AG10803 (cell line): ENCODE measurements at regions not wholly inside any gene's neighbourhood (a gene's known extent, or its start where the extent isn't known, plus 50 kb on each side); places are given as distances from the start of the nearest gene placed in this dataset.

ENCODE experiments used
- DNase-seq: peaks from one replicate; pipeline ENCODE4 v3.0.0; 2010; ENCODE audit warnings: low read depth
- H3K4me3 ChIP-seq: 2 replicates; pipeline ENCODE4 v1.5.1; 2011; ENCODE audit warnings: mild to moderate bottlenecking, low read length, control low read depth
- TF ChIP-seq, protein P1 (sequence below): conservative IDR thresholded peaks from 2 replicates; pipeline ENCODE4 v1.5.1; 2011; ENCODE audit warnings: mild to moderate bottlenecking, low read length, control low read depth, inconsistent platforms

DNA sequence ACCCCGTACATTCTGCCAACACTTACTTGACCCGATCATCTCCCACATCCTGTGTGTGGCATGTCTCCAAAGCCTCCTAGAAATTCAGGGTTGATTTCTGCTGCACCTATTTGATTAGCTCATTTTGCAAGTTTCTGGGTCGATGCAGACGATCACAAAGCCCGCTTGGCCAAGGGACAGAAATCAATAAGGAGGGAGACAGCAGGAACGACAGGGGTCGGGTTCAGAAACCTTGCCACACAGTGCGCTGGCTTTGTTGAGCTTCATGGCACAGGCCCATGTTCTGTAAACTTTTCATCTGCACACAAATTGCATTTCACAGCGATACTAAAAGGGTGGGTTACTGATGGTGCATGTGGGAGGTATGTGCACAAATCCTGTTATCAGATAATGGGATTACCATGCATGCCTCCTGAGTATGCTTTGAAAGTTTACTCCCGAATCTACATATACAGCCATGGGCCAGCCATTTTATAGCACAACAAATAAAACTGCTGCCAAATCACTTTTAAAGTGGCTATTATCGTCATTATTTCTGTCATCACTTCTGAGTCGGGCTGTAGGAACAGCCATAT, 95.9 kb upstream of the ATP11B start:
- no peak overlapping the region for H3K4me3 ChIP-seq
- TF ChIP-seq, protein P1, sequence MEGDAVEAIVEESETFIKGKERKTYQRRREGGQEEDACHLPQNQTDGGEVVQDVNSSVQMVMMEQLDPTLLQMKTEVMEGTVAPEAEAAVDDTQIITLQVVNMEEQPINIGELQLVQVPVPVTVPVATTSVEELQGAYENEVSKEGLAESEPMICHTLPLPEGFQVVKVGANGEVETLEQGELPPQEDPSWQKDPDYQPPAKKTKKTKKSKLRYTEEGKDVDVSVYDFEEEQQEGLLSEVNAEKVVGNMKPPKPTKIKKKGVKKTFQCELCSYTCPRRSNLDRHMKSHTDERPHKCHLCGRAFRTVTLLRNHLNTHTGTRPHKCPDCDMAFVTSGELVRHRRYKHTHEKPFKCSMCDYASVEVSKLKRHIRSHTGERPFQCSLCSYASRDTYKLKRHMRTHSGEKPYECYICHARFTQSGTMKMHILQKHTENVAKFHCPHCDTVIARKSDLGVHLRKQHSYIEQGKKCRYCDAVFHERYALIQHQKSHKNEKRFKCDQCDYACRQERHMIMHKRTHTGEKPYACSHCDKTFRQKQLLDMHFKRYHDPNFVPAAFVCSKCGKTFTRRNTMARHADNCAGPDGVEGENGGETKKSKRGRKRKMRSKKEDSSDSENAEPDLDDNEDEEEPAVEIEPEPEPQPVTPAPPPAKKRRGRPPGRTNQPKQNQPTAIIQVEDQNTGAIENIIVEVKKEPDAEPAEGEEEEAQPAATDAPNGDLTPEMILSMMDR: no peak
- DNase-seq: no peak

DNA sequence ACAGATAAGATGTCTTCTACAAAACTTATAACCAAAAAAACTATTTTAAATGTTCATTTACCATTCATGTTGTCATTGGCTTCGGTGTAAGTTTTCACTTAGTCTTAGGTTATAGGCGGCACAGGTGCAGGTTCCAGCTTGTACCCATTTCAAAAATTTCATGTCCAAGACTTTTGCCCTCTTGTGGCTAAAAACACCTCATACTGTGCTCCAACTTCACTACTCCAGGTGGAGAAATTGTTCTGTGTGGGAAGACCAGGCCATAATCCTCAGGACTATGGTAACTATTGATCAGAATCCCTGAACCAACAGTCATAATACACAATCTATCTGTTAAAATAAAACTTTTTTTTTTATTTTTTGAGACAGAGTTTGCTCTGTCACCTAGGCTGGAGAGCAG, 95.2 kb upstream of the ATP11B start:
- TF ChIP-seq, protein P1: no peak
- H3K4me3 ChIP-seq: no peak overlapping the region
- no peak for DNase-seq

DNA sequence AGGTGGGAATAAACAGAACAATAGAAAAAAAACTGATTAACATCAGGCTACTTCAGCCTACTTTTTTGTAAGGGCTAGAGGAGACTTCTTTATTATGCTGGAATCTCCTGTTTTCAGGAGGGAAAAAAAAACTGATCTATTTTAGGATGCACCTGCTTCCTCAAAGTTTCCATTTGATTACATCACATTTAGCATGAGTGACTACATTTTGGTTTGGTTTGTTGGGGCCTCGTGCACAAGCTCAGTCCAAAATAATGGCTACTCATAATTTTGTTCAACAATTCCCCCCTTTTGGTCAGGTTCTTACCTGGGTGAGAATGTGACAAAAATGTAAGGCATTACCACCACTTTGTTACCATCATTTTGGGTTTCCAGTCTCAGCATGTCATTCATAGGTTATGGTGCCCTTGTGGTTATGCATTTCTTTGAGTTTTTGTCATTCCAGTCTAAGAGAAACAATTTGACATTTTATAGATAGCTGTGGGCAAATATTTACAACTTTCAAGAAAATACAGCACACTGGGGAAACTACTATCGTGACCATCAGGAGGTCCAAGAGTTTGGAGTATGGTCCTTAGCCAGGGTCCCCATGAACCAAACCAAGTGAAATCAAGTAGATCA, 93.6 kb upstream of the ATP11B start:
- DNase-seq: no peak
- H3K4me3 ChIP-seq: no peak overlapping the region
- TF ChIP-seq, protein P1: no peak

DNA sequence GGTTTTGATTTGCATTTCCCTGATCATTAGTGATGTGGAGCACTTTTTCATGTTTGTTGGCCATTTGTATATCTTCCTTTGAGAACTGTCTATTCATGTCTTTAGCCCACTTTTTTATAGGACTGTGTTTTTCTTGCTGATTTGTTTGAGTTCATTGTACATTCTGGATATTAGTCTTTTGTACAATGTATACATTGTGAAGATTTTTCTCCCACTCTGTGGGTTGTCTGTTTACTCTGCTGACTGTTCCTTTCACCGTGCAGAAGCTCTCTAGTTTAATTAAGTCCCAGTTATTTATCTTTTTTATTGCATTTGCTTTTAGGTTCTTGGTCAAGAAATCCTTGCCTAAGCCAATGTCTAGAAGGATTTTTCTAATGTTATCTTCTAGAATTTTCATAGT, 91.1 kb upstream of the ATP11B start:
- no peak for DNase-seq
- no peak overlapping the region for H3K4me3 ChIP-seq
- TF ChIP-seq, protein P1: no peak

DNA sequence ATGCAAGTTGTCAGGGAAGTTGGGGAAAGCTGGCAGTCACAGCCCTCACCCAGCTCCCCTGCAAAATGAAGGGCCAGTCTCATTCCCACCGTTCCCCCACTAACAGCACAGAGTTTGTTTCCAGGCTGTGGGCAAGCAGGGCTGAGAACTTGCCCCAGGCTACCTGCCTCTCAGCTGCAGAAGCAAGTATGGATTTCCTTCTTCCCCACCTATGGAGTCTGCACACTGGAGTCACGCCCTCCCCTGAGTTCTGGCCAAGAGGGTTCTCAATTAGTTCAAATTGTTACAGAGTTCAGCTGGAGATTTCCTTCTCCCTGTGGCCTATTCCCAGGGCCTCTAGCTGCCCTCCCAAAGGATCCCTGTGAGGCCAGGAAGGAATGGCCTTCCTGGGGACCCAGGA, 90.1 kb upstream of the ATP11B start:
- TF ChIP-seq, protein P1: no peak
- no peak for DNase-seq
- H3K4me3 ChIP-seq: no peak overlapping the region

DNA sequence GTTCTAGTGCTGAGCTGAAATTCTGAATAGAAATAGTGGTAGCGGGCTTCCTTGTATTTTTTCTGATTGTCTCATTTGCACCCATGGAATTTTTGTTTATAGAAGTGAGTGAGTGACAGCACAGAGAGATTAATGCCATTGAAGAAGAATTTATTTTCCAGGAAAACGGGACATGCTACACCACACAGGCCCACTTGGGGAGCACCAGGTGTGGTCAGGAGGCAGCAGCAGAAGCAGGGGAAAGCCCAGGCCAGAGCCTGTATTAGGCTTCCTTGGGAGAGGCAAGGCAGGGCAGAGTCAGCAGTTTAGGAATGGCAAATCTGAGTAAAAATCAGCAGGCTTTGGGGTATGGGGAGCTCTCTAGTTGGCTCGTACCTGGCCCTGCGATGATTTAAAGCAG, 88.4 kb upstream of the ATP11B start:
- no peak overlapping the region for H3K4me3 ChIP-seq
- TF ChIP-seq, protein P1: no peak
- DNase-seq: no peak

DNA sequence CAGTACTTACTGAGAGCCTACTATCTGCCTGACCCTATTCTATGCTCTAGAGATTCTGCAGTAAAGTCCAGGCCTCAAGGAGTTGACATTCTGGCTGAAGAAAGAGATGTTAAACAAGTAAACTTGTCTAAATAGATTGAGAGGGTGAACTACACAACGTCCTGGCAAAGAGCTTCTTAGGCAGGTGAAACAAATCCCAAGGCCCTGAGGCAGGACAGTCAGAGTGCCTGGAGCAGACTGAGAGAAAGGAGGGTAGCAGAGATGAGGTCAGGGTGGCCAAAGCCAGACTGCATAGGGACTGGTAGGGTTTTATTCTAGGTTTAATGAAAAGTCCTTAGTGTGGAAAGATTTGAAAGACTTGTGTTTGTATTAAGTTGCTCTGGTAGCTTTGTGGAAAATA, 84.5 kb upstream of the ATP11B start:
- TF ChIP-seq, protein P1: no peak
- H3K4me3 ChIP-seq: no peak overlapping the region
- no peak for DNase-seq
